HEK293T (cell line): ENCODE measurements at regions not wholly inside any gene's neighbourhood (a gene's known extent, or its start where the extent isn't known, plus 50 kb on each side); places are given as distances from the start of the nearest gene placed in this dataset.

Source experiments
- CTCF ChIA-PET: fragments of 350-600 bp; formaldehyde crosslinking; extraction: SDS; loops from one replicate; lab custom pipeline; 2021; ENCODE audit warnings: antibody characterized with exemption, inconsistent platforms; lab: Yijun Ruan, JAX
- POLR2A ChIA-PET: fragments of 350-600 bp; formaldehyde crosslinking; extraction: SDS; loops from one replicate; lab custom pipeline; 2020; ENCODE audit warnings: antibody characterized with exemption, inconsistent platforms; lab: Yijun Ruan, JAX
- DNase-seq: peaks from one replicate; pipeline ENCODE4 v3.0.0; 2012; ENCODE audit warnings: mixed read lengths; ENCODE audit errors: extremely low spot score
- ARNT ChIP-seq: fragments of 450-650 bp; IDR thresholded peaks from 2 replicates; pipeline ENCODE4 v1.6.1; 2017; ENCODE audit warnings: mild to moderate bottlenecking
- BHLHE40 ChIP-seq: fragments of 450-650 bp; IDR thresholded peaks from 2 replicates; pipeline ENCODE4 v1.6.1; 2016; ENCODE audit warnings: mild to moderate bottlenecking, moderate library complexity, borderline replicate concordance
- CTBP1 ChIP-seq: fragments of 450-650 bp; IDR thresholded peaks from 2 replicates; pipeline ENCODE4 v1.6.1; 2016; ENCODE audit warnings: borderline replicate concordance
- ELF4 ChIP-seq: fragments of 450-650 bp; IDR thresholded peaks from 2 replicates; pipeline ENCODE4 v1.6.1; 2017; ENCODE audit warnings: antibody characterized with exemption
- FOXA1 ChIP-seq: fragments of 450-650 bp; IDR thresholded peaks from 2 replicates; pipeline ENCODE4 v1.6.1; 2016; ENCODE audit warnings: mild to moderate bottlenecking
- FOXK2 ChIP-seq: fragments of 450-650 bp; IDR thresholded peaks from 2 replicates; pipeline ENCODE4 v1.6.1; 2016; ENCODE audit warnings: mild to moderate bottlenecking
- FOXM1 ChIP-seq: fragments of 450-650 bp; IDR thresholded peaks from 2 replicates; pipeline ENCODE4 v1.6.1; 2017; ENCODE audit warnings: mild to moderate bottlenecking, borderline replicate concordance
- HDGF ChIP-seq: fragments of 450-650 bp; IDR thresholded peaks from 2 replicates; pipeline ENCODE4 v1.6.1; 2017; ENCODE audit warnings: antibody characterized with exemption, borderline replicate concordance
- L3MBTL2 ChIP-seq: fragments of 450-650 bp; conservative IDR thresholded peaks from 2 replicates; pipeline ENCODE4 v1.6.1; 2016; ENCODE audit warnings: mild to moderate bottlenecking
- LEF1 ChIP-seq: fragments of 450-650 bp; IDR thresholded peaks from 2 replicates; pipeline ENCODE4 v1.6.1; 2017; ENCODE audit warnings: mild to moderate bottlenecking, borderline replicate concordance
- NFRKB ChIP-seq: fragments of 450-650 bp; IDR thresholded peaks from 2 replicates; pipeline ENCODE4 v1.6.1; 2016; ENCODE audit warnings: mild to moderate bottlenecking, moderate library complexity
- PKNOX1 ChIP-seq: fragments of 450-650 bp; IDR thresholded peaks from 2 replicates; pipeline ENCODE4 v1.6.1; 2016
- SP1 ChIP-seq: fragments of 450-650 bp; IDR thresholded peaks from 2 replicates; pipeline ENCODE4 v1.6.1; 2017
- SUZ12 ChIP-seq: fragments of 450-650 bp; IDR thresholded peaks from 2 replicates; pipeline ENCODE4 v1.6.1; 2016; ENCODE audit warnings: mild to moderate bottlenecking
- TARDBP ChIP-seq: fragments of 450-650 bp; IDR thresholded peaks from 2 replicates; pipeline ENCODE4 v1.6.1; 2016
- ZNF384 ChIP-seq: fragments of 450-650 bp; IDR thresholded peaks from 2 replicates; pipeline ENCODE4 v1.6.1; 2016

- no peak for DNase-seq
- no peak for TF ChIP-seq FOXA1
- TF ChIP-seq L3MBTL2 = no peak
- TF ChIP-seq FOXK2 = no peak
- TF ChIP-seq ZNF384 = no peak
- TF ChIP-seq HDGF = no peak
- no peak for TF ChIP-seq PKNOX1
- POLR2A ChIA-PET = no interaction called here
- CTCF ChIA-PET = interaction anchor here (1.2 kb wide), 1 partner anchor 89 kb away, joined by 5 read pairs; no protein-coding TSS in a partner anchor
Observed at GRCh38 chr15:94031072-94031471, 200.3 kb upstream of the MCTP2 start.

DNA sequence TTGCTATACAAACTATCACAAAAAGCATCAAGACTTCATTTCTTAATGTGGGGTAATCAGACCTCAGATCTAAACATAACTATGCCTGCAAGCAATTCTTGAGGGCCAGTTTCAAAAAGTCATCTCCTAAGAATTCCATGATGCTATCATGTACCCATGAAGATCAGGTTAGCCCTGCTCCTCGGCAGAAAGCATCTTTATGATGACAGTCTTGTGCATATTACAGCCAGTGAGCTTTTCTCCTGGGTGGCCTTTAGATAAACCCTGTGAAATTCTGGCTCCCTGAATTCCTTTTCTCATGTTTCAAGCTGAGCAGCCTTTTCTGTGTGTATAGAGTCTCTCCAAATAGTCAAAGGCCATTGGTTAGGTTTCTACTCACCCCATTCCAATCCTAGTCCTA is 201.9 kb upstream of the MCTP2 start:
- DNase-seq = no peak
- CTCF ChIA-PET = no interaction called here
- TF ChIP-seq TARDBP (no peak), LEF1 (no peak), FOXK2 (no peak), BHLHE40 (no peak), L3MBTL2 (no peak), SP1 (no peak), FOXM1 (no peak), ARNT (no peak), CTBP1 (no peak), FOXA1 (no peak), PKNOX1 (no peak), SUZ12 (no peak)
- POLR2A ChIA-PET = no interaction called here

DNA sequence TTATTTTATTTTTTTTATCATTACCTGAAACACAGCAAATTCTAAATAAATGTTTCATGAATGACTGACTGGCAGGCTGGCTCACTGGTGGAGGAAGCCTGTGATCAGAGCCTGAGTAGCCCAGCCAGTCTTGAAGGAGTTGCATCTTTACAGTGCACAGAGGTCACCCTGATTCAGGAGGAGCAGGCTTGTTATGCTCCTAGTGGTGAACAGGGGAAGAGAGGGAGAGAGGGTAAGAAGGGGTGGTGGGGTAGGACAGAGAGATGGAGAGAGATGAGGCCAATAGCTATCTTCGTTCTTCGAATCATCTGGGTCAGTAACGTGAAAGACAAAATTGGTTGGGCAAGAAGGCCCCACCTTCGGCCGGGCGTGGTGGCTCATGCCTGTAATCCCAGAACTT is 202.6 kb upstream of the MCTP2 start:
- no peak for TF ChIP-seq L3MBTL2
- TF ChIP-seq LEF1 = no peak
- no peak for TF ChIP-seq ARNT
- no peak for TF ChIP-seq FOXA1
- no peak for TF ChIP-seq FOXK2
- TF ChIP-seq ZNF384 = no peak
- TF ChIP-seq BHLHE40 = no peak
- TF ChIP-seq CTBP1 = no peak
- TF ChIP-seq HDGF = no peak
- no peak for TF ChIP-seq FOXM1
- TF ChIP-seq TARDBP = no peak
- POLR2A ChIA-PET = no interaction called here
- CTCF ChIA-PET = no interaction called here
- no peak for DNase-seq

GRCh38 chr15:94028121-94028520 is 203.2 kb upstream of the MCTP2 start:
- TF ChIP-seq ARNT = no peak
- no peak for TF ChIP-seq ELF4
- TF ChIP-seq BHLHE40 = no peak
- no peak for TF ChIP-seq ZNF384
- TF ChIP-seq FOXK2 = no peak
- no peak for TF ChIP-seq TARDBP
- no peak for TF ChIP-seq L3MBTL2
- TF ChIP-seq SP1 = no peak
- no peak for TF ChIP-seq SUZ12
- TF ChIP-seq PKNOX1 = no peak
- TF ChIP-seq HDGF = no peak
- TF ChIP-seq LEF1 = no peak
- POLR2A ChIA-PET = no interaction called here
- no peak for DNase-seq
- CTCF ChIA-PET = no interaction called here

GRCh38 chr15:94027581-94027980 is 203.8 kb upstream of the MCTP2 start:
- TF ChIP-seq LEF1 = no peak
- TF ChIP-seq ARNT = no peak
- no peak for TF ChIP-seq SUZ12
- no peak for TF ChIP-seq TARDBP
- TF ChIP-seq ZNF384 = no peak
- TF ChIP-seq PKNOX1 = no peak
- CTCF ChIA-PET = no interaction called here
- DNase-seq = no peak
- POLR2A ChIA-PET = no interaction called here

DNA sequence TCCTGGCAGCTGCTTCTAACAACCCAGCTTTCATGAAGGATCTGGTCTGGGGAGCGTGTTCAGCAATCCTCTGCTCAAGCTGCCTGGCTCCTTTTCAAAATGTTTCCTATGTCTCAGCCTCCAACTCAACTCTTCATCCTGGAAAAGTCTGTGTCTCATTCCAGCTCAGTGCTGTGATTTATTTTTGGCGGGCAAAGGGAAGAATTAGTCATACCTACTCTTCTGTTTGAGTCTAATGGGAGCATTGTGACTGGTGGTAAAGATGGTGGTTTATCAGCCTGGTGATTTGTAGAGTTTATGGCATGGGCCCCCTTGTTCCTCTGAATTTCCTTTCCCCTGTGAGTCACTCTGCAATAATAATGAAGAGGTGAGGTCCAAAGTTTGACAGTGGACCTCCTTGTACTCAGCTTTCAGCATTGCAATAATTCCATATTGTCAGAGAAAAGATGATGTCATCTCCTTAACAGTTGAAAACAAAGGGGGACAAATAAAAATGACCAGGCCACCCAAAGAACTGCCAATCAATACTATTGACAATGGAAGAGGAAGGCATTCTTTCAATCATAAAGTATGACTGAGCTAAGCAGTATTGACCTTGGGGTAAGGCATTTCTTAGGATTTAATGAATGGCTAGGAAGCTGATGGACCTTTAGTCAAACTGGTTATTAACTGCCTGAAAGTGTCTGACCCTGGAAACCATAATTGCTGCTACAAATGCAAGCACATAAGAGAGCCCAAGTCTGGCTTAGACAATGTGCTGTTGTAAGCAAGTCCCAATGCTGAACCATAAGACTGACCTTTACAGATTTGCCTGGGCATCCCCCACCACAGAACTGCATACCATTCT is 204.7 kb upstream of the MCTP2 start:
- ChIA-PET POLR2A (no interaction called here), CTCF (no interaction called here)
- no peak for DNase-seq
- TF ChIP-seq NFRKB = no peak
- no peak for TF ChIP-seq PKNOX1
- TF ChIP-seq SP1 = no peak
- no peak for TF ChIP-seq LEF1
- TF ChIP-seq ARNT = no peak
- TF ChIP-seq FOXK2 = no peak
- no peak for TF ChIP-seq CTBP1
- TF ChIP-seq BHLHE40 = no peak
- TF ChIP-seq ZNF384 = no peak
- TF ChIP-seq ELF4 = no peak
- TF ChIP-seq FOXM1 = no peak
- no peak for TF ChIP-seq TARDBP
- TF ChIP-seq HDGF = no peak
- TF ChIP-seq SUZ12 = no peak
- no peak for TF ChIP-seq L3MBTL2
- no peak for TF ChIP-seq FOXA1
